NCI-H128 (cell line): ENCODE measurements at regions not wholly inside any gene's neighbourhood (a gene's known extent, or its start where the extent isn't known, plus 50 kb on each side); places are given as distances from the start of the nearest gene placed in this dataset.

Experiments used
- DNase-seq: peaks from one replicate; lab custom pipeline; 2025; ENCODE audit not compliant: unreplicated experiment; lab: John Stamatoyannopoulos, UW

GRCh38 chr4:18077808-18078207 is 56.3 kb upstream of the LCORL start:
- DNase-seq: no peak

GRCh38 chr4:18075823-18076433 is 54.4 kb upstream of the LCORL start:
- DNase-seq: no peak

- DNase-seq: no peak
Observed at GRCh38 chr4:18071894-18072293, 50.3 kb upstream of the LCORL start.
